Gastrocnemius medialis (tissue), 4 donors: ENCODE measurements at regions not wholly inside any gene's neighbourhood (a gene's known extent, or its start where the extent isn't known, plus 50 kb on each side); places are given as distances from the start of the nearest gene placed in this dataset.
"Not testable (repeated sequence)": the region's sequence is repeated elsewhere in the genome, so short reads cannot be mapped to it uniquely, and the experiment has no call there.

Source experiments
- ATAC-seq, 2 donors: fragments of 150-250 bp; one replicate each; pipeline ENCODE4 v1.9.1; 2016
- DNase-seq, 2 donors: peaks; one replicate each; pipeline ENCODE4 v3.0.0-alpha.2; 2019
- H3K27ac ChIP-seq, 4 donors: fragments of 200-600 bp; sonication (generic); 1 replicate in 1 of 4; 2 replicates in 3 of 4; pipeline ENCODE4 v1.5.1; 2016 to 2018; ENCODE audit warnings: mild to moderate bottlenecking in 2 of 4, moderate library complexity in 1 of 4
- H3K27me3 ChIP-seq, 3 donors: fragments of 200-600 bp; sonication (generic) in 2 of 3; 1 replicate in 1 of 3; 2 replicates in 2 of 3; pipeline versions ENCODE4 v1.5.1 to v1.6.0; 2016 to 2019; ENCODE audit warnings: mild to moderate bottlenecking in 1 of 3, moderate library complexity in 1 of 3
- H3K36me3 ChIP-seq, 2 donors: fragments of 200-600 bp; sonication (generic) in 1 of 2; one replicate each; pipeline ENCODE4 v1.5.1; 2017 to 2018
- H3K4me1 ChIP-seq, 2 donors: fragments of 200-600 bp; sonication (generic) in 1 of 2; one replicate each; pipeline ENCODE4 v1.5.1; 2016 to 2017; ENCODE audit warnings: mild to moderate bottlenecking in 2 of 2
- H3K4me3 ChIP-seq, 4 donors: fragments of 200-600 bp; sonication (generic) in 3 of 4; 1 replicate in 1 of 4; 2 replicates in 3 of 4; pipeline ENCODE4 v1.5.1; 2016 to 2019; ENCODE audit warnings: mild to moderate bottlenecking in 2 of 4
- H3K9me3 ChIP-seq, 3 donors: fragments of 200-600 bp; sonication (generic) in 2 of 3; 1 replicate in 1 of 3; 2 replicates in 2 of 3; pipeline ENCODE4 v1.5.1; 2016 to 2019
- CTCF ChIP-seq, 5 experiments: fragments of 450-650 bp in 3 of 5; fragments of 200-600 bp in 2 of 5; sonication (generic) in 2 of 5; IDR thresholded peaks in 4 of 5; conservative IDR thresholded peaks in 1 of 5; 1 replicate in 4 of 5; 2 replicates in 1 of 5; pipeline ENCODE4 v1.5.1; 2016 to 2019; ENCODE audit warnings: antibody characterized with exemption in 5 of 5, mild to moderate bottlenecking in 3 of 5, moderate library complexity in 3 of 5
- POLR2A ChIP-seq, 2 donors: fragments of 450-650 bp; IDR thresholded peaks; one replicate each; pipeline ENCODE4 v1.6.1; 2017; ENCODE audit warnings: antibody characterized with exemption in 2 of 2, mild to moderate bottlenecking in 2 of 2, moderate library complexity in 2 of 2
- in situ Hi-C, 4 donors: fragments of 200-750 bp; cut with MboI; loops; one replicate each; pipeline versions ENCODE4 v1.15.0 to v1.8.0; 2017; ENCODE audit warnings: low sequenced_read_pairs in 4 of 4
- intact Hi-C: fragments of 100-400 bp; cut with DNase I; formaldehyde crosslinking; loops from one replicate; pipeline ENCODE4 v1.15.1; 2023; ENCODE audit warnings: low total_unique reads

DNA sequence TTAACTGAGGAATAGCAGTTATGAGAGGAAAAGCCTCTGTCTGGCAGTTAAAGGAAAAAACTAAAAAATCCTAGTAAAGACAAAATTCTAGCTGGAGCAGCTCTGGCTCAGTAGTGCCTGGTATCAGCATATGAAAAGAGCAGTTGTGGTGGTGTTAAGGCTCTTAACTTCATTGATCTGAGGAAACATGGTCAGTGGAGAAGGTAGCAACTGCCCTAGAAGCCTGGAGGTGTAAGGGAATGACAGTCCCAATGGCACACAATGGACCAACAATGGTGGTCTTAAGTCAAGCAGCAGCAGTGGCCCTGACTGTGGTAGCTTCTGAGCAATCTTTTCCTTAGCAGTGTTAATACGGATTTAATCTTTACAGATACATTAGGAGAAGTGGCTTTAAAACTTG lies 189.6 kb upstream of the POF1B start:
- in situ Hi-C loops: no loop called here
- no peak overlapping the region for H3K4me3 ChIP-seq
- DNase-seq: no peak
- H3K9me3 ChIP-seq: no peaks in the 10 kb centered on the region
- intact Hi-C loops: no loop called here
- H3K27me3 ChIP-seq: no peaks in the 10 kb centered on the region
- H3K4me1 ChIP-seq: no peaks in the 10 kb centered on the region
- no peak for ATAC-seq
- no peak overlapping the region for H3K27ac ChIP-seq
- TF ChIP-seq POLR2A (IDR thresholded peaks at IDR 0.05) (no peak), CTCF (IDR thresholded peaks at IDR 0.05 in 4 of 5, conservative IDR thresholded peaks at IDR 0.05 in 1 of 5) (no peak)
- H3K36me3 ChIP-seq: no peaks in the 10 kb centered on the region

GRCh38 chrX:85561231-85561630 lies 181.8 kb upstream of the POF1B start:
- no peaks in the 10 kb centered on the region for H3K4me1 ChIP-seq
- H3K27me3 ChIP-seq: no peaks in the 10 kb centered on the region
- intact Hi-C loops: no loop called here
- in situ Hi-C loops: no loop called here
- DNase-seq (no peak), ATAC-seq (no peak)
- no peak for TF ChIP-seq CTCF (IDR thresholded peaks at IDR 0.05 in 4 of 5, conservative IDR thresholded peaks at IDR 0.05 in 1 of 5)
- TF ChIP-seq POLR2A (IDR thresholded peaks at IDR 0.05): no peak
- H3K4me3 ChIP-seq: no peak overlapping the region
- no peak overlapping the region for H3K27ac ChIP-seq
- H3K36me3 ChIP-seq: no peaks in the 10 kb centered on the region
- H3K9me3 ChIP-seq: no peaks in the 10 kb centered on the region

DNA sequence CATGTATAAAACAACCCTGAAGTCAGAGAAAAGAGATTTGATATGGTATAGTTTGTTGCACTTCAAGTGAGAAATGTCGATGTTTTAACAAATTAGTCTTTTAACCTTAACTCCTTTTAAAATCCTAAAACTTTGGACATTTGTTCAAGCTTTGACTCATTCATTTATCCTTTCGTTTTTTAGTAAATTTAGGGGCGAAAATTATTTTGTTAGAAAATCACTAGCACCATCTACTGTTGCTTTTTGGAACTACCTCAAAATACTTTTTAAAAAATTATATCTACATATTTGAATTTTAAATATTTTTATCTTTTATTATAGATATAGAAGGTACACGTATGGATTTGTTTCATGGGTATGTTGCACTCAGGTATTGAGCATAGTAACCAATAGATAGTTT lies 165.1 kb upstream of the POF1B start:
- Histone ChIP-seq H3K9me3 (no peaks in the 10 kb centered on the region), H3K27me3 (no peaks in the 10 kb centered on the region), H3K4me1 (no peaks in the 10 kb centered on the region), H3K36me3 (no peaks in the 10 kb centered on the region), H3K4me3 (no peak overlapping the region), H3K27ac (no peak overlapping the region)
- no peak for DNase-seq
- TF ChIP-seq CTCF (IDR thresholded peaks at IDR 0.05 in 4 of 5, conservative IDR thresholded peaks at IDR 0.05 in 1 of 5) (peak in 2 of 5 experiments; percentile 20 to 44), POLR2A (IDR thresholded peaks at IDR 0.05) (no peak)
- in situ Hi-C loops: loop anchor here in 1 of 4 donors (25.0 kb wide), 1 partner anchor 432 kb away; no protein-coding TSS in a partner anchor
- intact Hi-C loops: loop anchor here (10.0 kb wide), 2 partner anchors 430 to 460 kb away; no protein-coding TSS in a partner anchor
- ATAC-seq: no peak

- Histone ChIP-seq H3K27me3 (no peaks in the 10 kb centered on the region), H3K36me3 (no peaks in the 10 kb centered on the region), H3K27ac (no peak overlapping the region), H3K4me3 (no peak overlapping the region), H3K4me1 (no peaks in the 10 kb centered on the region), H3K9me3 (no peaks in the 10 kb centered on the region)
- TF ChIP-seq POLR2A (IDR thresholded peaks at IDR 0.05) (no peak), CTCF (IDR thresholded peaks at IDR 0.05 in 4 of 5, conservative IDR thresholded peaks at IDR 0.05 in 1 of 5) (no peak)
- DNase-seq (no peak), ATAC-seq (no peak)
- in situ Hi-C loops: loop anchor here in 1 of 4 donors (25.0 kb wide), 1 partner anchor 432 kb away; no protein-coding TSS in a partner anchor
- intact Hi-C loops: loop anchor here (10.0 kb wide), 2 partner anchors 429 to 459 kb away; no protein-coding TSS in a partner anchor
Measured at GRCh38 chrX:85543866-85544265, 164.4 kb upstream of the POF1B start.

GRCh38 chrX:85529141-85529540 lies 149.7 kb upstream of the POF1B start:
- H3K36me3 ChIP-seq, ATAC-seq, H3K4me1 ChIP-seq, H3K27ac ChIP-seq, H3K27me3 ChIP-seq, intact Hi-C loops, H3K4me3 ChIP-seq, DNase-seq, H3K9me3 ChIP-seq: not testable (repeated sequence)
- in situ Hi-C loops: loop anchor here in 1 of 4 donors (25.0 kb wide), 1 partner anchor 417 kb away; no protein-coding TSS in a partner anchor
